ENCODE measurements at regions not wholly inside any gene's neighbourhood (a gene's known extent, or its start where the extent isn't known, plus 50 kb on each side); places are given as distances from the start of the nearest gene placed in this dataset.

DNA sequence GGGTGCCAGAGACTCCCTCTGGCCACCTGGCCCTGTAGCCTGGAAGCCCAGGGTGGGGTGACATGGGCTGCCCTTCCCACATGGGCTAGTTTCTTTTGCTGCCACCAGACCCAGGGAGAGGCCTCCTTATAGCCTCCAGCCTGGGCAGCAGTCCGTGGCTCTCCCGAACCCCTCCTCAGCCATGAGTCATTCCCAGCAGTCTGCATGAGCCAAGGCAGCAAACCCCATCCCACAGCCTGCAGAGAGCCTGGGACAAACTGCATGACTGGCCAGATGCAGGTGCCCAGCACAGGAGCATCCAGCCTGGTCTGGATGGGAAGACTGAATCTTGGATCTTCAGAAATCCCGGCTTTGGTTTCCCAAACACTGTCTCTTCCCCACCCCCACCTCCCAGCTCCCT is 75.7 kb downstream of the MRPL14 start:
- H3K27me3 ChIP-seq (ENCODE audit: insufficient read depth, poor library complexity, severe bottlenecking), result no peaks in the 10 kb centered on the region
- TF ChIP-seq, protein P1, sequence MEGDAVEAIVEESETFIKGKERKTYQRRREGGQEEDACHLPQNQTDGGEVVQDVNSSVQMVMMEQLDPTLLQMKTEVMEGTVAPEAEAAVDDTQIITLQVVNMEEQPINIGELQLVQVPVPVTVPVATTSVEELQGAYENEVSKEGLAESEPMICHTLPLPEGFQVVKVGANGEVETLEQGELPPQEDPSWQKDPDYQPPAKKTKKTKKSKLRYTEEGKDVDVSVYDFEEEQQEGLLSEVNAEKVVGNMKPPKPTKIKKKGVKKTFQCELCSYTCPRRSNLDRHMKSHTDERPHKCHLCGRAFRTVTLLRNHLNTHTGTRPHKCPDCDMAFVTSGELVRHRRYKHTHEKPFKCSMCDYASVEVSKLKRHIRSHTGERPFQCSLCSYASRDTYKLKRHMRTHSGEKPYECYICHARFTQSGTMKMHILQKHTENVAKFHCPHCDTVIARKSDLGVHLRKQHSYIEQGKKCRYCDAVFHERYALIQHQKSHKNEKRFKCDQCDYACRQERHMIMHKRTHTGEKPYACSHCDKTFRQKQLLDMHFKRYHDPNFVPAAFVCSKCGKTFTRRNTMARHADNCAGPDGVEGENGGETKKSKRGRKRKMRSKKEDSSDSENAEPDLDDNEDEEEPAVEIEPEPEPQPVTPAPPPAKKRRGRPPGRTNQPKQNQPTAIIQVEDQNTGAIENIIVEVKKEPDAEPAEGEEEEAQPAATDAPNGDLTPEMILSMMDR (IDR thresholded peaks at IDR 0.05; ENCODE audit: insufficient read depth, low read length), result no peak
- TF ChIP-seq, protein P2, sequence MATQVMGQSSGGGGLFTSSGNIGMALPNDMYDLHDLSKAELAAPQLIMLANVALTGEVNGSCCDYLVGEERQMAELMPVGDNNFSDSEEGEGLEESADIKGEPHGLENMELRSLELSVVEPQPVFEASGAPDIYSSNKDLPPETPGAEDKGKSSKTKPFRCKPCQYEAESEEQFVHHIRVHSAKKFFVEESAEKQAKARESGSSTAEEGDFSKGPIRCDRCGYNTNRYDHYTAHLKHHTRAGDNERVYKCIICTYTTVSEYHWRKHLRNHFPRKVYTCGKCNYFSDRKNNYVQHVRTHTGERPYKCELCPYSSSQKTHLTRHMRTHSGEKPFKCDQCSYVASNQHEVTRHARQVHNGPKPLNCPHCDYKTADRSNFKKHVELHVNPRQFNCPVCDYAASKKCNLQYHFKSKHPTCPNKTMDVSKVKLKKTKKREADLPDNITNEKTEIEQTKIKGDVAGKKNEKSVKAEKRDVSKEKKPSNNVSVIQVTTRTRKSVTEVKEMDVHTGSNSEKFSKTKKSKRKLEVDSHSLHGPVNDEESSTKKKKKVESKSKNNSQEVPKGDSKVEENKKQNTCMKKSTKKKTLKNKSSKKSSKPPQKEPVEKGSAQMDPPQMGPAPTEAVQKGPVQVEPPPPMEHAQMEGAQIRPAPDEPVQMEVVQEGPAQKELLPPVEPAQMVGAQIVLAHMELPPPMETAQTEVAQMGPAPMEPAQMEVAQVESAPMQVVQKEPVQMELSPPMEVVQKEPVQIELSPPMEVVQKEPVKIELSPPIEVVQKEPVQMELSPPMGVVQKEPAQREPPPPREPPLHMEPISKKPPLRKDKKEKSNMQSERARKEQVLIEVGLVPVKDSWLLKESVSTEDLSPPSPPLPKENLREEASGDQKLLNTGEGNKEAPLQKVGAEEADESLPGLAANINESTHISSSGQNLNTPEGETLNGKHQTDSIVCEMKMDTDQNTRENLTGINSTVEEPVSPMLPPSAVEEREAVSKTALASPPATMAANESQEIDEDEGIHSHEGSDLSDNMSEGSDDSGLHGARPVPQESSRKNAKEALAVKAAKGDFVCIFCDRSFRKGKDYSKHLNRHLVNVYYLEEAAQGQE (IDR thresholded peaks at IDR 0.05; ENCODE audit: insufficient replicate concordance, low read depth), result no peak
- TF ChIP-seq SPI1 (IDR thresholded peaks at IDR 0.05; ENCODE audit: borderline replicate concordance, low read depth) (no peak), POLR2AphosphoS5 (IDR thresholded peaks at IDR 0.05; ENCODE audit: low read depth) (no peak), GABPA (IDR thresholded peaks at IDR 0.05; ENCODE audit: low read depth) (no peak)
- H3K27ac ChIP-seq (replicated peaks), result no peak overlapping the region
- no peak for DNase-seq (ENCODE audit: low read depth in 1 of 2, low spot score in 1 of 2)
- no peak overlapping the region for H3K4me3 ChIP-seq (replicated peaks; ENCODE audit: insufficient read depth, low read length)

DNA sequence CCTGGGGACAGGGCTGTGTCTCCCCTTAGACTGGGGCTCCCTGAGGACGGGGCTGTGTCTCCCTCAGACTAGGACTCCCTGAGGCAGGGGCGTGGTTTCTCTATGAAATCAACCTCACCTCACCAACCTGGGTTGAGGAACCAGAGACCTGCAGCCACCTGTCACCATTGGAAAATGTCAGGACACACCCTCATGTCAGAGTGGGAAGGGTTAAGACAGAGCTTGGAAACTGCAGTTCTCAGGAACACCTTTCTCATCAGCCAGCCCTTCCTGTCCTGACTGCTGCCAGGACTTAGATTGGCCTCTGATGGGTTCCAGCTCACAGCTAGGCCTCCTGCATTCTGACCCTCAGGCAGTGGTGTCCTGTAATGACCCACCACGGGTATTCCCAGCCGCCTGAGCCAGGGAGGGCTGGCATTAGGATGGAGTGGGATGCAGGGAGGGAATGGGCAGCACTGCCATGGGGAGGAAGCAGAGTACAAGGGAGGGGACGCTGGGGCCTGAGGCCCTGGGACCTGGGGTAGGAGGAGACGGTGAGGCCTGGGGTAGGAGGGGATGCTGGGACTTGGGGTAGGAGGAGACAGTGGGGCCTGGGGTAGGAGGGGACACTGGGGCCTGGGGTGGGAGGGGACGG is 76.3 kb downstream of the MRPL14 start:
- Histone ChIP-seq H3K4me3 (replicated peaks; ENCODE audit: insufficient read depth, low read length) (no peak overlapping the region), H3K27ac (replicated peaks) (no peak overlapping the region), H3K27me3 (ENCODE audit: insufficient read depth, poor library complexity, severe bottlenecking) (no peaks in the 10 kb centered on the region)
- TF ChIP-seq, protein P2 (IDR thresholded peaks at IDR 0.05; ENCODE audit: insufficient replicate concordance, low read depth), result no peak
- TF ChIP-seq POLR2AphosphoS5 (IDR thresholded peaks at IDR 0.05; ENCODE audit: low read depth) (no peak), SPI1 (IDR thresholded peaks at IDR 0.05; ENCODE audit: borderline replicate concordance, low read depth) (no peak), GABPA (IDR thresholded peaks at IDR 0.05; ENCODE audit: low read depth) (no peak)
- TF ChIP-seq, protein P1 (IDR thresholded peaks at IDR 0.05; ENCODE audit: insufficient read depth, low read length), result no peak
- no peak for DNase-seq (ENCODE audit: low read depth in 1 of 2, low spot score in 1 of 2)

DNA sequence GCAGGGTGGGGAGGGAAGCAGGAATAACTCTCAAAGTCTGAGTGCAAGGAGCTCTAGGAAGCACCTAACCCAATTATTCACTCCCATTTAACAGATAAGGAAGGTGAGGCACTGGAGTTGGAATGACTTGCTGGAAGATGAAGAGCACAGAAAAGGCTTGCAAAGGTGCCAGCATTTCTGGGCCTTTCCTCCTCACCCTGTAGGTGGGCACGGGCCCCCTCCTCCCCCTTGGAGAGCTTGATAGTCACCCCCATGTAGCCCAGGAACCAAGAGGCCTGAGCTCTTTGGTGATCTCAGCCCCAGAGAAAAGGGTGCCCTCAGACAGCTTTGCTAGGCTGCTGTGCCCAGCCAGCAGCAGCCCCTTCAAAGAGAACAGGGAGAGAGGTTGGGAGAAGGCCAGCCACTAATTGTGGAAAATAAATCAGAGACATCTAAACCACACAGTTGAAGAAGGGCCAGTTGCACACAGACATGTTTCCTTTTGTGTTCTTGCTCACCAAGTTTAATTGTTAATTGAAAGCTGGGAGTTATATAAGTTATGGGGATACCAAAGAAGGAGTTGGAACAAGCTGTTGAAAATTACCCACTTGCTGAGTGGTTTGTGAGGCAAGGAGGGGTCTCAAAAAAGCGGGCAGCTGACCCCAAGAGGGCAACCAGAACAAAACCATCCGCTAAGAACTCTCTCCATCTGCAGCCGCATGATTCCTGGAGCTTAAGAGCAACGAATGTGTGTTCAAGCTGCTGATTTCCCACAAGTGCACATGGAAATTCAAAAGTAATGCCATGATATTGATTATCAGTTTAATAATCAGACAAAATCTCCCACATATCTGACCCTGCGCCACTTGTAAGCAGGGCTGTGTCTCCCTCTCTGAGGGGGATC is 77.0 kb downstream of the MRPL14 start:
- Histone ChIP-seq H3K27me3 (ENCODE audit: insufficient read depth, poor library complexity, severe bottlenecking) (no peaks in the 10 kb centered on the region), H3K4me3 (replicated peaks; ENCODE audit: insufficient read depth, low read length) (no peak overlapping the region), H3K27ac (replicated peaks) (no peak overlapping the region)
- DNase-seq (ENCODE audit: low read depth in 1 of 2, low spot score in 1 of 2), result no peak
- TF ChIP-seq, protein P2 (IDR thresholded peaks at IDR 0.05; ENCODE audit: insufficient replicate concordance, low read depth), result no peak
- TF ChIP-seq POLR2AphosphoS5 (IDR thresholded peaks at IDR 0.05; ENCODE audit: low read depth) (no peak), SPI1 (IDR thresholded peaks at IDR 0.05; ENCODE audit: borderline replicate concordance, low read depth) (no peak)
- TF ChIP-seq, protein P1 (IDR thresholded peaks at IDR 0.05; ENCODE audit: insufficient read depth, low read length), result no peak
